Activated CD8-positive, alpha-beta T cell treated with anti-CD3 and anti-CD28 coated beads for 36 hours (primary cell): ENCODE measurements at regions not wholly inside any gene's neighbourhood (a gene's known extent, or its start where the extent isn't known, plus 50 kb on each side); places are given as distances from the start of the nearest gene placed in this dataset.

ENCODE experiments used
- ATAC-seq: fragments of 200-7000 bp; cut with Tn5 transposase; one replicate; pipeline ENCODE4 v1.10.0; 2021; ENCODE audit warnings: mild to moderate bottlenecking, moderate library complexity
- CTCF ChIA-PET: fragments of 350-600 bp; sonication (Branson Sonifier 250); formaldehyde crosslinking; loops from one replicate; lab custom pipeline; 2021; ENCODE audit warnings: antibody characterized with exemption; lab: Charles Lee
- POLR2A ChIA-PET: fragments of 350-600 bp; sonication (Branson Sonifier 250); formaldehyde crosslinking; loops from one replicate; lab custom pipeline; 2021; ENCODE audit warnings: antibody characterized with exemption; lab: Charles Lee
- DNase-seq: peaks from one replicate; pipeline ENCODE4 v3.0.0-alpha.2; 2020
- H3K27ac Mint-ChIP-seq: one replicate; pipeline ENCODE4 v1.8.0; 2021; ENCODE audit warnings: mild to moderate bottlenecking, mixed read lengths
- H3K27me3 Mint-ChIP-seq: one replicate; pipeline ENCODE4 v1.8.0; 2021; ENCODE audit warnings: mixed read lengths
- H3K36me3 Mint-ChIP-seq: one replicate; pipeline ENCODE4 v1.8.0; 2021; ENCODE audit warnings: low read depth, mixed read lengths
- H3K4me1 Mint-ChIP-seq: one replicate; pipeline ENCODE4 v1.8.0; 2021; ENCODE audit warnings: low read depth, mixed read lengths
- H3K4me3 Mint-ChIP-seq: one replicate; pipeline ENCODE4 v1.8.0; 2021; ENCODE audit warnings: mild to moderate bottlenecking, moderate library complexity, mixed read lengths
- H3K9me3 Mint-ChIP-seq: one replicate; pipeline ENCODE4 v1.8.0; 2021; ENCODE audit warnings: mixed read lengths
- CTCF ChIP-seq: fragments of 200-600 bp; IDR thresholded peaks from one replicate; pipeline ENCODE4 v1.8.0; 2022; ENCODE audit warnings: antibody characterized with exemption, mild to moderate bottlenecking
- intact Hi-C: fragments of 100-400 bp; cut with micrococcal nuclease; formaldehyde crosslinking; loops from one replicate; pipeline ENCODE4 v1.10.0; 2022

GRCh38 chr11:32333320-32333991 is 101.9 kb downstream of the WT1 start:
- ChIA-PET POLR2A (interaction anchor here (0.6 kb wide), 1 partner anchor 708 kb away, joined by 3 read pairs; no protein-coding TSS in a partner anchor), CTCF (interaction anchor here (0.9 to 2.7 kb wide), 5 partner anchors 10 to 56 kb away, joined by 3 to 18 read pairs (median 9); no protein-coding TSS in a partner anchor)

GRCh38 chr11:32334822-32335221 is 100.5 kb downstream of the WT1 start:
- H3K4me3 Mint-ChIP-seq, result no peak overlapping the region
- H3K27ac Mint-ChIP-seq, result no peak overlapping the region
- intact Hi-C loops, result no loop called here
- H3K36me3 Mint-ChIP-seq, result no peaks in the 10 kb centered on the region
- H3K9me3 Mint-ChIP-seq, result no peaks in the 10 kb centered on the region
- H3K27me3 Mint-ChIP-seq, result peaks cover 36% of the 10 kb centered on the region
- TF ChIP-seq CTCF, result no peak
- CTCF ChIA-PET, result interaction anchor here (0.7 to 2.6 kb wide), 5 partner anchors 9 to 23 kb away, joined by 3 to 11 read pairs (median 9); no protein-coding TSS in a partner anchor
- POLR2A ChIA-PET, result no interaction called here
- peaks cover 11% of the 10 kb centered on the region for H3K4me1 Mint-ChIP-seq
- DNase-seq (peak; percentile 51), ATAC-seq (peak; percentile 56)

More at GRCh38 chr11:32333320-32333991, 101.9 kb downstream of the WT1 start:
- peak; percentile 51 for DNase-seq
- intact Hi-C loops, result no loop called here
- TF ChIP-seq CTCF, result peak; percentile 25
- peak overlapping the region; percentile 56 for H3K4me3 Mint-ChIP-seq
- peaks cover 11% of the 10 kb centered on the region for H3K4me1 Mint-ChIP-seq
- peaks cover 39% of the 10 kb centered on the region for H3K27me3 Mint-ChIP-seq
- H3K36me3 Mint-ChIP-seq, result no peaks in the 10 kb centered on the region
- ATAC-seq, result peak; percentile 65
- no peaks in the 10 kb centered on the region for H3K9me3 Mint-ChIP-seq
- H3K27ac Mint-ChIP-seq, result no peak overlapping the region
